GM12878 (cell line): ENCODE measurements at regions not wholly inside any gene's neighbourhood (a gene's known extent, or its start where the extent isn't known, plus 50 kb on each side); places are given as distances from the start of the nearest gene placed in this dataset.

Experiments used
- ATAC-seq: fragments of 200-7000 bp; cut with Tn5 transposase; 3 replicates; pipeline ENCODE4 v1.9.1; 2020; ENCODE audit warnings: mild to moderate bottlenecking, moderate library complexity
- BruUV-seq: library from RNA; stranded (reverse); fragments of 400-500 nt; replicated peaks from 2 replicates; lab custom pipeline; 2021; lab: Mats Ljungman, UMichigan
- CTCF ChIA-PET: fragments of 300-600 bp; sonication (Branson Sonifier 250); formaldehyde crosslinking; extraction: SDS; loops from one replicate; lab custom pipeline; 2021; ENCODE audit warnings: inconsistent platforms; lab: Yijun Ruan, JAX
- POLR2A ChIA-PET: fragments of 350-600 bp; formaldehyde crosslinking; extraction: SDS; loops from one replicate; lab custom pipeline; 2021; ENCODE audit warnings: inconsistent platforms; lab: Charles Lee
- RAD21 ChIA-PET: fragments of 300-600 bp; sonication (Branson Sonifier 250); formaldehyde crosslinking; loops from one replicate; lab custom pipeline; 2023; ENCODE audit warnings: antibody characterized with exemption; ENCODE audit not compliant: unreplicated experiment; lab: Charles Lee
- SMC1A ChIA-PET: fragments of 300-600 bp; sonication (Branson Sonifier 250); formaldehyde crosslinking; loops from one replicate; lab custom pipeline; 2023; ENCODE audit not compliant: unreplicated experiment, uncharacterized antibody; lab: Charles Lee
- DNase-seq: peaks from one replicate; pipeline ENCODE4 v3.0.0-alpha.2; 2011; ENCODE audit warnings: low read depth, low spot score
- FAIRE-seq: peaks from 3 replicates; lab custom pipeline; 2011; peaks lifted over from hg19 to GRCh38; lab: Jason Lieb, UNC
- H2AFZ ChIP-seq: 2 replicates; pipeline ENCODE4 v1.6.0; 2011; ENCODE audit warnings: low read depth, low read length, control low read depth; ENCODE audit not compliant: control insufficient read depth
- H3K27ac ChIP-seq: 2 replicates; pipeline ENCODE4 v1.5.1; 2011; ENCODE audit warnings: control low read depth; ENCODE audit not compliant: control insufficient read depth, insufficient read depth
- H3K27me3 ChIP-seq, 2 experiments: replicated peaks in 1 of 2; 2 replicates each; pipeline versions ENCODE4 v1.6.0 to v1.6.1; 2011; ENCODE audit warnings: low read length in 1 of 2; ENCODE audit not compliant: control insufficient read depth in 2 of 2, insufficient read depth in 2 of 2
- H3K36me3 ChIP-seq, 2 experiments: 2 replicates each; pipeline ENCODE4 v1.5.1; 2011; ENCODE audit warnings: low read length in 1 of 2; ENCODE audit not compliant: control insufficient read depth in 2 of 2, insufficient read depth in 2 of 2
- H3K4me1 ChIP-seq: 2 replicates; pipeline ENCODE4 v1.6.1; 2011; ENCODE audit warnings: mild to moderate bottlenecking, low read length, moderate library complexity, mixed read lengths; ENCODE audit not compliant: control insufficient read depth, insufficient read depth
- H3K4me2 ChIP-seq: 2 replicates; pipeline ENCODE4 v1.6.0; 2011; ENCODE audit warnings: control low read depth; ENCODE audit not compliant: control insufficient read depth, insufficient read depth
- H3K4me3 ChIP-seq: fragments of 200-600 bp; sonication (generic); 2 replicates; pipeline ENCODE4 v1.5.1; 2016
- H3K79me2 ChIP-seq: 2 replicates; pipeline ENCODE4 v1.6.0; 2011; ENCODE audit warnings: low read length; ENCODE audit not compliant: control insufficient read depth, insufficient read depth
- H3K9ac ChIP-seq: 2 replicates; pipeline ENCODE4 v1.8.0; 2011; ENCODE audit warnings: low read length, control low read depth, mixed read lengths; ENCODE audit not compliant: control insufficient read depth, insufficient read depth
- H3K9me3 ChIP-seq: replicated peaks from 3 replicates; pipeline ENCODE4 v1.5.1; 2011; ENCODE audit warnings: mild to moderate bottlenecking, low read length; ENCODE audit not compliant: control insufficient read depth, insufficient read depth
- H4K20me1 ChIP-seq: 2 replicates; pipeline ENCODE4 v1.6.0; 2011; ENCODE audit not compliant: control insufficient read depth, insufficient read depth
- CHD1 ChIP-seq: IDR thresholded peaks from 2 replicates; pipeline ENCODE4 v1.6.1; 2012; ENCODE audit warnings: low read depth, low read length, improper control_type of control experiment
- RAD21 ChIP-seq: IDR thresholded peaks from 2 replicates; pipeline ENCODE4 v1.6.1; 2011; ENCODE audit warnings: mild to moderate bottlenecking, low read depth, low read length, moderate library complexity; ENCODE audit not compliant: insufficient read depth
- REST ChIP-seq: IDR thresholded peaks from 2 replicates; pipeline ENCODE4 v1.6.1; 2012; ENCODE audit warnings: mild to moderate bottlenecking, low read depth, low read length
- WGBS: methylation state at CpG from one replicate; pipeline ENCODE4 v1.1.6; 2016; ENCODE audit warnings: low lambda C conversion rate; ENCODE audit not compliant: insufficient replicate concordance, insufficient coverage; ENCODE audit errors: missing lambda C conversion rate; 5-methylcytosine and 5-hydroxymethylcytosine counted together
- in situ Hi-C: fragments of 300-500 bp; cut with MboI; formaldehyde crosslinking; loops from 9 replicates; pipeline ENCODE4 v1.14.3; 2018; ENCODE audit warnings: mixed read lengths
- intact Hi-C: fragments of 100-400 bp; cut with micrococcal nuclease; formaldehyde crosslinking; loops from one replicate; pipeline ENCODE4 v1.14.2; 2022; ENCODE audit not compliant: unreplicated experiment
- TF ChIP-seq, protein P1 (sequence below), 3 experiments: IDR thresholded peaks in 2 of 3; conservative IDR thresholded peaks in 1 of 3; 2 replicates each; pipeline ENCODE4 v1.5.1; 2011; ENCODE audit warnings: low read depth in 3 of 3, low read length in 3 of 3, mild to moderate bottlenecking in 3 of 3, control low read depth in 2 of 3, moderate library complexity in 2 of 3, inconsistent platforms in 1 of 3, mixed read lengths in 1 of 3; ENCODE audit not compliant: control insufficient read depth in 2 of 3, insufficient read depth in 1 of 3; ENCODE audit errors: extremely low read depth in 1 of 3
- TF ChIP-seq, protein P2 (sequence below): fragments of 450-650 bp; IDR thresholded peaks from 2 replicates; pipeline ENCODE4 v1.6.1; 2017; ENCODE audit warnings: mild to moderate bottlenecking, low read depth, inconsistent platforms; ENCODE audit not compliant: poor library complexity, severe bottlenecking

- Histone ChIP-seq H3K9ac (no peak overlapping the region), H3K4me2 (no peak overlapping the region), H3K27me3 (peaks cover 0 to 2% of the 10 kb centered on the region in 2 experiments; a peak in 2 of 4 replicates), H2AFZ (no peak overlapping the region), H3K36me3 (no peaks in the 10 kb centered on the region), H3K79me2 (no peaks in the 10 kb centered on the region), H3K27ac (no peak overlapping the region), H4K20me1 (no peaks in the 10 kb centered on the region), H3K4me1 (no peaks in the 10 kb centered on the region; the same call in 1 of the 2 replicates), H3K9me3 (no peaks in the 10 kb centered on the region), H3K4me3 (no peak overlapping the region)
- BruUV-seq: no TSS peak
- in situ Hi-C loops: no loop called here
- under 1% methylated on average over 4 of the region's 4 CpGs for WGBS
- intact Hi-C loops: no loop called here
- FAIRE-seq (peak; percentile 85), ATAC-seq (peak; percentile 54), DNase-seq (no peak)
- SMC1A ChIA-PET: interaction anchor here (1.5 kb wide), 1 partner anchor 10 kb away, joined by 5 read pairs; no protein-coding TSS in a partner anchor
- RAD21 ChIA-PET: no interaction called here
- CTCF ChIA-PET: interaction anchor here (0.7 to 1.5 kb wide), 4 partner anchors 12 to 604 kb away, joined by 3 to 4 read pairs (median 3); no protein-coding TSS in a partner anchor
- TF ChIP-seq CHD1: no peak
- TF ChIP-seq, protein P1, sequence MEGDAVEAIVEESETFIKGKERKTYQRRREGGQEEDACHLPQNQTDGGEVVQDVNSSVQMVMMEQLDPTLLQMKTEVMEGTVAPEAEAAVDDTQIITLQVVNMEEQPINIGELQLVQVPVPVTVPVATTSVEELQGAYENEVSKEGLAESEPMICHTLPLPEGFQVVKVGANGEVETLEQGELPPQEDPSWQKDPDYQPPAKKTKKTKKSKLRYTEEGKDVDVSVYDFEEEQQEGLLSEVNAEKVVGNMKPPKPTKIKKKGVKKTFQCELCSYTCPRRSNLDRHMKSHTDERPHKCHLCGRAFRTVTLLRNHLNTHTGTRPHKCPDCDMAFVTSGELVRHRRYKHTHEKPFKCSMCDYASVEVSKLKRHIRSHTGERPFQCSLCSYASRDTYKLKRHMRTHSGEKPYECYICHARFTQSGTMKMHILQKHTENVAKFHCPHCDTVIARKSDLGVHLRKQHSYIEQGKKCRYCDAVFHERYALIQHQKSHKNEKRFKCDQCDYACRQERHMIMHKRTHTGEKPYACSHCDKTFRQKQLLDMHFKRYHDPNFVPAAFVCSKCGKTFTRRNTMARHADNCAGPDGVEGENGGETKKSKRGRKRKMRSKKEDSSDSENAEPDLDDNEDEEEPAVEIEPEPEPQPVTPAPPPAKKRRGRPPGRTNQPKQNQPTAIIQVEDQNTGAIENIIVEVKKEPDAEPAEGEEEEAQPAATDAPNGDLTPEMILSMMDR (IDR thresholded peaks at IDR 0.05 in 2 of 3, conservative IDR thresholded peaks at IDR 0.05 in 1 of 3; ENCODE audit: control insufficient read depth in 2 of 3, extremely low read depth in 1 of 3, insufficient read depth in 1 of 3, low read depth in 3 of 3, low read length in 3 of 3): peak; percentile 28 to 53 (median 51)
- TF ChIP-seq RAD21: no peak
- no peak for TF ChIP-seq REST
- TF ChIP-seq, protein P2, sequence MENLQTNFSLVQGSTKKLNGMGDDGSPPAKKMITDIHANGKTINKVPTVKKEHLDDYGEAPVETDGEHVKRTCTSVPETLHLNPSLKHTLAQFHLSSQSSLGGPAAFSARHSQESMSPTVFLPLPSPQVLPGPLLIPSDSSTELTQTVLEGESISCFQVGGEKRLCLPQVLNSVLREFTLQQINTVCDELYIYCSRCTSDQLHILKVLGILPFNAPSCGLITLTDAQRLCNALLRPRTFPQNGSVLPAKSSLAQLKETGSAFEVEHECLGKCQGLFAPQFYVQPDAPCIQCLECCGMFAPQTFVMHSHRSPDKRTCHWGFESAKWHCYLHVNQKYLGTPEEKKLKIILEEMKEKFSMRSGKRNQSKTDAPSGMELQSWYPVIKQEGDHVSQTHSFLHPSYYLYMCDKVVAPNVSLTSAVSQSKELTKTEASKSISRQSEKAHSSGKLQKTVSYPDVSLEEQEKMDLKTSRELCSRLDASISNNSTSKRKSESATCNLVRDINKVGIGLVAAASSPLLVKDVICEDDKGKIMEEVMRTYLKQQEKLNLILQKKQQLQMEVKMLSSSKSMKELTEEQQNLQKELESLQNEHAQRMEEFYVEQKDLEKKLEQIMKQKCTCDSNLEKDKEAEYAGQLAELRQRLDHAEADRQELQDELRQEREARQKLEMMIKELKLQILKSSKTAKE: no peak
- POLR2A ChIA-PET: no interaction called here
These were observed 108.1 kb downstream of the DHX15 start for GRCh38 chr4:24476282-24476681.
